Activated naive CD4-positive, alpha-beta T cell treated with anti-CD3 and anti-CD28 coated beads for 36 hours (primary cell): ENCODE measurements at regions not wholly inside any gene's neighbourhood (a gene's known extent, or its start where the extent isn't known, plus 50 kb on each side); places are given as distances from the start of the nearest gene placed in this dataset.

Source experiments
- CTCF ChIA-PET: fragments of 350-600 bp; sonication (Branson Sonifier 250); formaldehyde crosslinking; loops from one replicate; lab custom pipeline; 2021; ENCODE audit warnings: antibody characterized with exemption; lab: Charles Lee
- DNase-seq: peaks from one replicate; pipeline ENCODE4 v3.0.0-alpha.2; 2020
- H3K27ac Mint-ChIP-seq: one replicate; pipeline ENCODE4 v1.8.0; 2021; ENCODE audit warnings: mild to moderate bottlenecking, mixed read lengths
- H3K27me3 Mint-ChIP-seq: one replicate; pipeline ENCODE4 v1.8.0; 2021; ENCODE audit warnings: low read depth, mixed read lengths
- H3K36me3 Mint-ChIP-seq: one replicate; pipeline ENCODE4 v1.8.0; 2021; ENCODE audit warnings: low read depth, mixed read lengths
- H3K4me1 Mint-ChIP-seq: one replicate; pipeline ENCODE4 v1.8.0; 2021; ENCODE audit warnings: low read depth, mixed read lengths
- H3K4me3 Mint-ChIP-seq: one replicate; pipeline ENCODE4 v1.8.0; 2021; ENCODE audit warnings: mild to moderate bottlenecking, moderate library complexity, mixed read lengths
- H3K9me3 Mint-ChIP-seq: one replicate; pipeline ENCODE4 v1.8.0; 2021; ENCODE audit warnings: mixed read lengths
- intact Hi-C: fragments of 100-400 bp; cut with micrococcal nuclease; formaldehyde crosslinking; loops from one replicate; pipeline ENCODE4 v1.15.1; 2023

GRCh38 chr13:54175466-54175865, 1146.9 kb downstream of the OLFM4 start:
- no peak for DNase-seq
- H3K9me3 Mint-ChIP-seq: peaks cover 4% of the 10 kb centered on the region
- no peaks in the 10 kb centered on the region for H3K4me1 Mint-ChIP-seq
- H3K27me3 Mint-ChIP-seq: no peaks in the 10 kb centered on the region
- no peaks in the 10 kb centered on the region for H3K36me3 Mint-ChIP-seq
- H3K4me3 Mint-ChIP-seq: no peak overlapping the region
- CTCF ChIA-PET: interaction anchor here (0.5 kb wide), 1 partner anchor 8 kb away, joined by 3 read pairs; no protein-coding TSS in a partner anchor
- H3K27ac Mint-ChIP-seq: no peak overlapping the region
- intact Hi-C loops: no loop called here

- H3K4me3 Mint-ChIP-seq: no peak overlapping the region
Measured at GRCh38 chr13:54177466-54177865, 1148.9 kb downstream of the OLFM4 start.

GRCh38 chr13:54183166-54183565, 1154.6 kb downstream of the OLFM4 start:
- Mint-ChIP-seq H3K4me1 (no peaks in the 10 kb centered on the region), H3K27me3 (no peaks in the 10 kb centered on the region), H3K36me3 (no peaks in the 10 kb centered on the region), H3K4me3 (no peak overlapping the region), H3K27ac (no peak overlapping the region), H3K9me3 (peaks cover 12% of the 10 kb centered on the region)
- DNase-seq: no peak
- intact Hi-C loops: no loop called here
- CTCF ChIA-PET: no interaction called here

More at GRCh38 chr13:54177466-54177865, 1148.9 kb downstream of the OLFM4 start:
- Mint-ChIP-seq H3K36me3 (no peaks in the 10 kb centered on the region), H3K27ac (no peak overlapping the region), H3K4me1 (no peaks in the 10 kb centered on the region), H3K27me3 (no peaks in the 10 kb centered on the region), H3K9me3 (peaks cover 7% of the 10 kb centered on the region)
- CTCF ChIA-PET: no interaction called here
- intact Hi-C loops: no loop called here
- DNase-seq: no peak

GRCh38 chr13:54183728-54184127, 1155.1 kb downstream of the OLFM4 start:
- intact Hi-C loops: no loop called here
- no peaks in the 10 kb centered on the region for H3K27me3 Mint-ChIP-seq
- no peaks in the 10 kb centered on the region for H3K36me3 Mint-ChIP-seq
- H3K4me1 Mint-ChIP-seq: no peaks in the 10 kb centered on the region
- DNase-seq: no peak
- peaks cover 14% of the 10 kb centered on the region for H3K9me3 Mint-ChIP-seq
- CTCF ChIA-PET: no interaction called here
- no peak overlapping the region for H3K27ac Mint-ChIP-seq
- H3K4me3 Mint-ChIP-seq: no peak overlapping the region

GRCh38 chr13:54184576-54184975, 1156.0 kb downstream of the OLFM4 start:
- Mint-ChIP-seq H3K27me3 (no peaks in the 10 kb centered on the region), H3K27ac (no peak overlapping the region)
- intact Hi-C loops: no loop called here

GRCh38 chr13:54185101-54185500, 1156.5 kb downstream of the OLFM4 start:
- Mint-ChIP-seq H3K4me1 (no peaks in the 10 kb centered on the region), H3K27me3 (no peaks in the 10 kb centered on the region), H3K36me3 (no peaks in the 10 kb centered on the region), H3K4me3 (no peak overlapping the region), H3K27ac (no peak overlapping the region), H3K9me3 (peaks cover 18% of the 10 kb centered on the region)
- no peak for DNase-seq
- intact Hi-C loops: no loop called here
- CTCF ChIA-PET: no interaction called here

More at GRCh38 chr13:54184576-54184975, 1156.0 kb downstream of the OLFM4 start:
- Mint-ChIP-seq H3K9me3 (peaks cover 18% of the 10 kb centered on the region), H3K4me3 (no peak overlapping the region), H3K4me1 (no peaks in the 10 kb centered on the region), H3K36me3 (no peaks in the 10 kb centered on the region)
- DNase-seq: no peak
- CTCF ChIA-PET: no interaction called here

- H3K9me3 Mint-ChIP-seq: peaks cover 14% of the 10 kb centered on the region
- CTCF ChIA-PET: interaction anchor here (0.5 kb wide), 1 partner anchor 413 kb away, joined by 3 read pairs; no protein-coding TSS in a partner anchor
- no peak for DNase-seq
- no peak overlapping the region for H3K27ac Mint-ChIP-seq
- H3K4me1 Mint-ChIP-seq: no peaks in the 10 kb centered on the region
- intact Hi-C loops: no loop called here
- no peaks in the 10 kb centered on the region for H3K27me3 Mint-ChIP-seq
- no peaks in the 10 kb centered on the region for H3K36me3 Mint-ChIP-seq
- no peak overlapping the region for H3K4me3 Mint-ChIP-seq
Measured at GRCh38 chr13:54185785-54186184, 1157.2 kb downstream of the OLFM4 start.

- Mint-ChIP-seq H3K27me3 (no peaks in the 10 kb centered on the region), H3K4me1 (no peaks in the 10 kb centered on the region), H3K4me3 (no peak overlapping the region), H3K9me3 (peaks cover 16% of the 10 kb centered on the region), H3K27ac (no peak overlapping the region), H3K36me3 (no peaks in the 10 kb centered on the region)
- no peak for DNase-seq
- CTCF ChIA-PET: interaction anchor here (1.0 kb wide), 1 partner anchor 578 kb away, joined by 6 read pairs; no protein-coding TSS in a partner anchor
- intact Hi-C loops: no loop called here
Measured at GRCh38 chr13:54187461-54187860, 1158.8 kb downstream of the OLFM4 start.

- Mint-ChIP-seq H3K27ac (no peak overlapping the region), H3K4me3 (no peak overlapping the region), H3K9me3 (peaks cover 9% of the 10 kb centered on the region), H3K4me1 (no peaks in the 10 kb centered on the region), H3K27me3 (no peaks in the 10 kb centered on the region), H3K36me3 (no peaks in the 10 kb centered on the region)
- DNase-seq: no peak
- CTCF ChIA-PET: no interaction called here
- intact Hi-C loops: no loop called here
Measured at GRCh38 chr13:54194233-54195024, 1165.8 kb downstream of the OLFM4 start.

GRCh38 chr13:54196684-54197083, 1168.1 kb downstream of the OLFM4 start:
- no peak for DNase-seq
- Mint-ChIP-seq H3K36me3 (no peaks in the 10 kb centered on the region), H3K27me3 (no peaks in the 10 kb centered on the region), H3K4me1 (no peaks in the 10 kb centered on the region), H3K27ac (no peak overlapping the region), H3K9me3 (peaks cover 8% of the 10 kb centered on the region), H3K4me3 (no peak overlapping the region)
- intact Hi-C loops: no loop called here
- CTCF ChIA-PET: no interaction called here

GRCh38 chr13:54198911-54199310, 1170.3 kb downstream of the OLFM4 start:
- CTCF ChIA-PET: no interaction called here

GRCh38 chr13:54206626-54207025, 1178.0 kb downstream of the OLFM4 start:
- H3K4me1 Mint-ChIP-seq: no peaks in the 10 kb centered on the region
- no peaks in the 10 kb centered on the region for H3K36me3 Mint-ChIP-seq
- peaks cover 6% of the 10 kb centered on the region for H3K9me3 Mint-ChIP-seq
- no peak overlapping the region for H3K4me3 Mint-ChIP-seq
- intact Hi-C loops: no loop called here
- no peaks in the 10 kb centered on the region for H3K27me3 Mint-ChIP-seq
- no peak overlapping the region for H3K27ac Mint-ChIP-seq
- DNase-seq: no peak
- CTCF ChIA-PET: no interaction called here

More at GRCh38 chr13:54198911-54199310, 1170.3 kb downstream of the OLFM4 start:
- Mint-ChIP-seq H3K4me1 (no peaks in the 10 kb centered on the region), H3K36me3 (no peaks in the 10 kb centered on the region), H3K4me3 (no peak overlapping the region), H3K27ac (no peak overlapping the region), H3K9me3 (peaks cover 6% of the 10 kb centered on the region), H3K27me3 (no peaks in the 10 kb centered on the region)
- no peak for DNase-seq
- intact Hi-C loops: no loop called here

- Mint-ChIP-seq H3K36me3 (no peaks in the 10 kb centered on the region), H3K4me1 (no peaks in the 10 kb centered on the region), H3K27ac (no peak overlapping the region), H3K27me3 (no peaks in the 10 kb centered on the region), H3K9me3 (peaks cover 6% of the 10 kb centered on the region), H3K4me3 (no peak overlapping the region)
- DNase-seq: no peak
- CTCF ChIA-PET: no interaction called here
- intact Hi-C loops: no loop called here
Measured at GRCh38 chr13:54210397-54211049, 1181.9 kb downstream of the OLFM4 start.
